ENCODE measurements at regions not wholly inside any gene's neighbourhood (a gene's known extent, or its start where the extent isn't known, plus 50 kb on each side); places are given as distances from the start of the nearest gene placed in this dataset.

GRCh38 chr2:72038524-72038923 lies 109.1 kb downstream of the CYP26B1 start:
- WGBS, 5 donors, result 83 to 90% (median 85%) methylated on average over 5 of the region's 5 CpGs
- intact Hi-C loops (cut with DNase I; ENCODE audit: low total_unique reads), result no loop called here
- Histone ChIP-seq H3K27me3 (no peaks in the 10 kb centered on the region), H3K9me3 (peaks cover 0 to 4% (median 2%) of the 10 kb centered on the region in 4 donors), H3K4me1 (no peaks in the 10 kb centered on the region), H3K27ac (no peak overlapping the region), H3K36me3 (no peaks in the 10 kb centered on the region), H3K4me3 (no peak overlapping the region)
- no peak for DNase-seq
- TF ChIP-seq POLR2AphosphoS5 (IDR thresholded peaks at IDR 0.05) (no peak), CTCF (IDR thresholded peaks at IDR 0.05) (no peak), POLR2A (IDR thresholded peaks at IDR 0.05) (no peak), EP300 (IDR thresholded peaks at IDR 0.05) (no peak)

GRCh38 chr2:72037261-72037666 lies 110.4 kb downstream of the CYP26B1 start:
- intact Hi-C loops (cut with DNase I; ENCODE audit: low total_unique reads), result no loop called here
- Histone ChIP-seq H3K36me3 (no peaks in the 10 kb centered on the region), H3K27me3 (peaks cover 0 to 3% (median 0%) of the 10 kb centered on the region in 3 donors), H3K27ac (no peak overlapping the region), H3K4me3 (no peak overlapping the region), H3K9me3 (no peaks in the 10 kb centered on the region), H3K4me1 (no peaks in the 10 kb centered on the region)
- WGBS, 5 donors, result 83 to 91% (median 88%) methylated on average over 5 of the region's 5 CpGs; no CpG with 5 or more reads in 1 of the 5 donors
- no peak for TF ChIP-seq POLR2AphosphoS5 (IDR thresholded peaks at IDR 0.05)
- TF ChIP-seq EP300 (IDR thresholded peaks at IDR 0.05), result no peak
- TF ChIP-seq POLR2A (IDR thresholded peaks at IDR 0.05), result no peak
- no peak for TF ChIP-seq CTCF (IDR thresholded peaks at IDR 0.05)
- no peak for DNase-seq

- no peak overlapping the region for H3K4me3 ChIP-seq
- H3K9me3 ChIP-seq, result no peaks in the 10 kb centered on the region
- no peaks in the 10 kb centered on the region for H3K36me3 ChIP-seq
- no peak overlapping the region for H3K27ac ChIP-seq
- no peaks in the 10 kb centered on the region for H3K4me1 ChIP-seq
- TF ChIP-seq EP300 (IDR thresholded peaks at IDR 0.05) (no peak), CTCF (IDR thresholded peaks at IDR 0.05) (no peak), POLR2A (IDR thresholded peaks at IDR 0.05) (no peak), POLR2AphosphoS5 (IDR thresholded peaks at IDR 0.05) (no peak)
- H3K27me3 ChIP-seq, result peaks cover 0 to 10% (median 0%) of the 10 kb centered on the region in 3 donors
- WGBS, 5 donors, result 81 to 95% (median 93%) methylated on average over 3 to 6 of the region's 6 CpGs
- intact Hi-C loops (cut with DNase I; ENCODE audit: low total_unique reads), result no loop called here
- DNase-seq, result no peak
Observed at GRCh38 chr2:72036595-72036994, 111.1 kb downstream of the CYP26B1 start.

- WGBS, 5 donors, result 77 to 97% (median 85%) methylated on average over 3 of the region's 3 CpGs
- intact Hi-C loops (cut with DNase I; ENCODE audit: low total_unique reads), result no loop called here
- no peak overlapping the region for H3K27ac ChIP-seq
- no peak for TF ChIP-seq CTCF (IDR thresholded peaks at IDR 0.05)
- TF ChIP-seq POLR2AphosphoS5 (IDR thresholded peaks at IDR 0.05), result no peak
- TF ChIP-seq EP300 (IDR thresholded peaks at IDR 0.05), result no peak
- TF ChIP-seq POLR2A (IDR thresholded peaks at IDR 0.05), result no peak
- H3K27me3 ChIP-seq, result peaks cover 0 to 10% (median under 1%) of the 10 kb centered on the region in 3 donors
- no peaks in the 10 kb centered on the region for H3K9me3 ChIP-seq
- H3K36me3 ChIP-seq, result no peaks in the 10 kb centered on the region
- no peaks in the 10 kb centered on the region for H3K4me1 ChIP-seq
- no peak overlapping the region for H3K4me3 ChIP-seq
- DNase-seq, result no peak
Observed at GRCh38 chr2:72036173-72036545, 111.5 kb downstream of the CYP26B1 start.

Measured in stomach (tissue), 8 donors.